ENCODE measurements at regions not wholly inside any gene's neighbourhood (a gene's known extent, or its start where the extent isn't known, plus 50 kb on each side); places are given as distances from the start of the nearest gene placed in this dataset.
"Not testable (repeated sequence)": the region's sequence is repeated elsewhere in the genome, so short reads cannot be mapped to it uniquely, and the experiment has no call there.

DNA sequence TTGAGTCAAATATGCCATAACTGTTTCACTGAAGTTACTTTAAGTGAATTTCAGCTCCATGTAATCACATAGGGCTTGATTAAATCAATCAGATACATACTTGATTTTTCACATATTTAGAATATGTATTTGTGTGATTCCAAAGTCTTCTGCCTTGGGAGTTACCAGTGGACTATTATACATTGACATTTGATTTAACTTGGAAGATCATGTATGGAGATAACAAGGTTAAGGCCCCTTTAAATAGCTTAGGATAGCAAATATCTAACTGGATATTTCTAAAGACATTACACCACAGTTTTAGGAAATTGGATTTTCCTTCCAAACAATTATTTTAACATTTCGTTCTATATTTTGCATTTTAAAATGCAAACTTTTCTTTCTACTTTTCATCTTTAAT lies 405.0 kb downstream of the RAP2B start:
- DNase-seq, result no peak

DNA sequence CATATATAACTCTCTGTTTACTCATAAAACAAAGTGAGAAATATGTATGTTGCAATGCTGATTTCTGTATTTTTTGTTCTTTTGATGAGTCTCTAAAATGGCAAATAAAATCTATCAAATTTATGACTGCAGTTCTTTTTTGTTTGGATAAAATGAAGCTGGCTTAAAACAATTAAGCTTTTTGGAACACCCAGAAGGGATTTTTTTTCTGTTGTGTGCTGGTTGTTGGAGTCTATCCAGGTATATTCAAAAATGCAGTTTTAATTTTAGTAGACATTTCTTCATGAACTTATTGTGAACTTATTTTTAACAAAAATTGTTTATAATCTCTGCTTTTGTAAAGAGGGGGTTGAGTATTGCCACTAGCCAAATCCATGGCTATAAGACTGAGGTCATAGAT lies 405.5 kb downstream of the RAP2B start:
- DNase-seq, result no peak

- not testable (repeated sequence) for DNase-seq
Observed at GRCh38 chr3:153570481-153570880, 408.5 kb downstream of the RAP2B start.

GRCh38 chr3:153572165-153572564 lies 410.1 kb downstream of the RAP2B start:
- DNase-seq, result no peak

DNA sequence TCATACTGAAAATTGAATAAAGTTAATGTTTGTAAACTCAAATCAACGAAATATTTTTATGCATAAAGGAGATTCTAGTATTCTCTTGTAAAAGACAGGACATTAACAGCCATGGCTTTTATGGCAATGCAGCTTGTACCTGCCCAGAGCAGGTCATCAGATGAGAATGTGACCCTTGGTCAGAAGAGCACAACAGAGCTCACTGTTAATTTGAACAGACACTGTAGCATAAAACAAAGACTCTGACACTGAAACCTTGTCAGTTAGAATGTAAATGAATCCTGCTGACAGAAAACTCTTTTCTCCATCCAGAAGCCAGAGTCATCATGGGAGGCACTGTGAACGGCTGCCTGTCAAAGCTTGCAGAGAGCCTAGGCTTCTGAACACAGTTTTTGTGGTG lies 410.6 kb downstream of the RAP2B start:
- DNase-seq, result no peak

DNA sequence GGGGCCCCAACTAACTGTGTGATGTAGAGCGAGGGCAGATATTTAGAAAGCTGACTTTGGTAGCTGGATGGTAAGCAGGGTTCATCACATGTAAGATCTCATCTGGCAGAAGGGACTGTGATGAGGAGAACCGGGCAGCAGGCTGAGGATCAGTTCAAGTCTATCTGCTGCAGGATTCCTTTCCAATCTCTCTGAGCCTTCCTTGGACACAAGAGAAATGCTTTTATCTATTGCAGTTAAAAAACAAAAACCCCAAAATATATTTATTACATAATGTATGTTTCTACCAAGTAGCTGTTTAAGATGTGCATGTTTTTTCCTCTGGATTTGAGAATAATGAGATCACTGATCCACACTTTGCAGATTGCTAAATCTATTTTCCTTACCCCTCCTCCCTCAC lies 411.5 kb downstream of the RAP2B start:
- no peak for DNase-seq

GRCh38 chr3:153574445-153574844 lies 412.4 kb downstream of the RAP2B start:
- no peak for DNase-seq

DNA sequence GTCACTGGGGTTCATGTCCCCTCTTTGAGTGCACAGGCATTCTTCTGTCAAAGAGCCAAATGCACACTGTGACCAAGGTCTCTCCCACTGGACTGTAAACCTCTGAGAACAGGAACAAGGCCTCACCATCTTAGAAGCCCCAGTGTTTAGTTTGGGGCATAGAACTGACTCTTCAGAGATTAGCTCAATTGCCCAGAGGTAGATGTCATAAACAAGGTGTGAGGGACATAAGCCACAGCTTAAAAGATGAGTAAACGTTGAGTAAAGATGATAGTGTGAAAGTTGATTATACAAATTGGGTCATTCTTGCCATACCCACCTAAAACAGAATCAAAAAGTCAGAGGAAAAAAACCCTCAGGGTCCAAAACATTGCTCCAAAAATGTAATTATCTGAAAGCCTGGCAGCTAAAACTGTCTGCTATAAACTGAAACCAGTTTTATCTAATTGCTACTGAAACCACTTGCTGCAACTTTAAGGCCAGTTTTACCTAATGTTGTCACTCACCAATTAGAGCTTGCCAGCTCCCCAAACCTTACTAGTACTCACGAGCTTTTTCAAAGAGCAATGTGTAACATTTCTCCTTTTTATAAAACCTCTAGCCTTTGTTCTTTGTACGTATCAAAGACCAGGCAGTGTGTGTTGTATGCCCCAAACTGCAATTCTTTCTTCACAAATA lies 415.2 kb downstream of the RAP2B start:
- no peak for DNase-seq

GRCh38 chr3:153578046-153578445 lies 416.0 kb downstream of the RAP2B start:
- DNase-seq, result no peak

DNA sequence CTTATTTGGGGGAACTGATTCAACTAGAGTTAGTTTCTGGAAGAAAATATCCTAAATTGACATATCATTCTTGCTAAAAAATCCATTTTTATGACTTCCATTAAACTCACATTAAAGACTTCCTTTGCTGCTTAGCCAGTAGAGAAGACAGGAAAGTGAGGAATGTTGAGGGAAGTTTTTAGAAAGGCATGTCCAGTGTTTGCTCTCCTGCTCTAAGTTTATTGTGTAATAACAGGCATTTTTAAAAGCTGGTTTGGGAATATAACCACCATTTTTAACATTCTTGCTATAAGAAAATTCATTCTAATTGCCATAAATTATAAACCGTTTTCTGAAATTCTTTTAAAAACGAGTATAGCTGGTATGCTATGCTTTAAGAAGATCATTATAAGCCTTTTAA lies 428.0 kb downstream of the RAP2B start:
- no peak for DNase-seq

DNA sequence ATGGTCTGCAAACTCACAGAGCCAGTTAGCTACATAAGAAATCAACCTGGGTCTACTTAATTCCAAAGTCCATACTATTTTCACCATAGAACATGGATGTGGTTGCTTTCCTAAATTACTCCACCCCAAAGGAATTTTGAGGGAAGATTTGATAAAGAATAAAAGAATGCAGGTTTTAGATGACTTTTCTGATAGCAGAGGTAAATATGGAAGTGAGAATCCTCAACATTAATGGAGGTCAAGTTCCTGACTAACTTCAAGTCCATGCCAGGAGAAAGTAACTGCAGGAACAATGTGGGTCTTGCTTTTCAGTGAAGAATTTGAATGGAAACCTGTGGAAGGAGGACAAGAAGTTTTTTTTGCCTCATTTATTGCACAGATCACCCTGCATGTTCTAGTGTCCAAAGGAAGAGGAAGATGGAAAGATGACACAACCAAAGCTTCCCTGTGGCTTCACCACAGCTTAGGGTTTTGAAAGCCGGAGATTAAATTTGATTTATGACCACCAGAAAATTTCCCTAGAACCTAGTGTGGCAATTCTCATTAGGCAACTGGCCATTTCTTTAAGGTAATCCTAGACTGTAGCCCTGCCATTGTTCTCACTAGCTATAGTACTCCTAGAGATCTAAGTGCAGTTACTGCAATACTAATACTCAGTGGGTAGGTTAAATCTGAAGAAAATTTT lies 429.7 kb downstream of the RAP2B start:
- DNase-seq, result no peak

GRCh38 chr3:153595186-153595815 lies 433.3 kb downstream of the RAP2B start:
- DNase-seq, result peak in 1 of 2 donors; percentile 29

DNA sequence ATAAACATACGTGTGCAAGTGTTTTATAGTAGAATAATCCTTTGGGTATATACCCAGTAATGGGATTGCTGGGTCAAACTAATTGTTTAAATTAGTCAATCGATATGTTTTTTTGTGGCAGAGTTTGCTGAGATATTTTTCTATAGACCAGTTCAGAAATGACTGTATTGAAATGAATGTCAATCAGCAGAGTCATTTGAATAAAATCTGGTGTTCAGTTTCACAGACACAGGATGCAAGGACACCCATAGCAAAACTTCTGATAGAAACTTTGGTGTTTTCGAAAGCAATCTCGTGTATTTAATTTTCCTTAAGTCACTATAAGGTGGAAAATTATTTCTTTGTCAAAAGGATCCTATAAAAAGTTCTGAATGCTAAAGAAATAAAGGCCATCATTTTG lies 434.4 kb downstream of the RAP2B start:
- no peak for DNase-seq

DNA sequence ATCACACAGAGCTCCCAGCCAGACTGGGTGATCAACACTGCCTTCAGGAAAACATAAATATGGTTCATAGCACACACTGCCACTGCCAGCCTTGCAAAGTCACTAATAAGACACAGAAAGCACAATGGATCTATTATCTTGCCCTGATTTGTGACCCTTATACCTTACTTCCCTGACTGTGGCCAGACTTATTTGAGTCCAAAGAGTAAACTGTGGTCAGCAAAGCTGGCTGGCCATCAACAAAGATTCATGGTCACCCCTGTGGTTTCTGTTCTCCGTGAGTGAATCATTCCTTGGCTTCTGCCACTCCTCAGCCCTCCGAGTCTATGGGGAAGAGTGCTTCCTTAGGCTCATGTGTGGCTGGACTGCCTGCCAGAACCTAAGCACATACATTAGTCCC lies 437.7 kb downstream of the RAP2B start:
- DNase-seq, result no peak

- no peak for DNase-seq
Observed at GRCh38 chr3:153600896-153601295, 438.9 kb downstream of the RAP2B start.

DNA sequence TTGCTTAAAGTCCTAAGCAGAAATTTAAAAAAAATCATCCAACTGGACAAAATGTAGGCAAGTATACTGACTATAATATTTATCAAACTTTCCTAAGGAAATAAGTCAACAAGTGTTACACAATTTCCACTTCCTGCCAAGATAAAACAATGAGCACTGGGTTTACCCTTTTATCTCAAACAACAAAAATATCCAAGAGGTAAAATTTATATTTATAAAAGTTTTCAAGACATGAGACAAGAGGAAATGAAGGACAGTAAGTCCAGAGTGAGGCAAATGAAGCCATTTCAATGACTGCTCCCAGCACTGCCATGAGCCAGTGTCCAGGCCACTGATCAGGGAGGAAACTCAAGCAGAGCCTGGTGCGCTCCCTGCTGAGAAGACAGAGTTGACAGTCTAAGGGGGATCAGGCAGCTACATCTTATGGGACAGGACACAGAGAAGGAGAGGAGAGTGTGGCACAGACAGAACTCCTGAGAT lies 439.4 kb downstream of the RAP2B start:
- DNase-seq, result no peak

DNA sequence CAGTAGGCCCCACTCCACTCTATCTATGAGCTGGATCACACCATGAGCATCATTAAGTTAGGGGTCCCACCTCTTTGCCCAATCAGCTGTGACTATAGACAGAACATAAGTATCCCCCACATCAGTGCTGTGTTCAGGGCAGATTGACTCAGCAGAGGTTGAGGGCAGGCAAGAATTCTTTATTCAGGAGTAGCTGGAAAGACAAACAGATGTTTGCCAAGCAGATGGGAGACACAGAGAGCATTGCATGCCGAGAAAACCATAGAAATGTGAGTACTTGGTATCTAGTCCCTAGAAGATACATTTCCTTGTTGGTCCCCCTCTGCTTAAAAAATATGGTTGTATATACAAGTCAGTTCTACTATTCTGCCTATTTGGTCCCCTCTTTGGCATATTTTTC lies 440.8 kb downstream of the RAP2B start:
- no peak for DNase-seq

DNA sequence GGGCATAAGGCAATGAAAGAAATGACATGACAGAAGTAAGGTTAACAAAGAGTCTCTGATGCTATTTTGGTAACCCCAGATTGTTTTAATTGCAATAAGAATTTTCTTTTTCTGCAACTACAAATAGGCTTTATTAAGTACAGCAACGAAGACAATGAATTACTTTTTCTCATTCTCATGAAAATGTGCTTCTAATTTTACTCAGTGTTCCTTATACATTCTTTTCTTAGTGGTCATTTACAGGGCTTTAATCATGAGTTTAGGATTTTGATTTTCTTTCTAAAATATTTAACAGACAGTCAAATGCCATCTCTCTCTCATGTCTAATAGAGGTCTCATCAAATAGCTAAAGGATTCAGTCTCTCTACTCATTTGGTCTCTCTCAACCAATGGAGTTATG lies 452.1 kb downstream of the RAP2B start:
- DNase-seq, result no peak

GRCh38 chr3:153614563-153614962 lies 452.5 kb downstream of the RAP2B start:
- DNase-seq, result no peak

DNA sequence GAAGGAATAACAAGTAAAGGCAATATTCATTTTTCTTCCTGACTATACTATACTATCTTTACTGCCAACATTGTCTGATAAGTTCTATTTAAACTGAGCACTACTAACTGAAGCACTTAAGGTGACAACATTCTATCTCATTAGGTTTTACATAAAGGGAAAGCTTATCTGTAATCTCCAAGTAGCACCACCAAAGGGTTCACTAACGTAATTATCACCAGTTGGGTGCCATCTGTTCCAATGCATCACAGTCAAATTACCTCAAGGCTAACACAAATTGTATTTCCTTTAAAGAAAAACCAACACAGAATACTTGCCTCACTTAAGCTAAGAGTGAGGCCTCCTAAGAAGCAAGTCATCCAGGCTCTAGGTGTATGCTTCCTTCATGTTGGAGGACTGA lies 453.8 kb downstream of the RAP2B start:
- no peak for DNase-seq

DNA sequence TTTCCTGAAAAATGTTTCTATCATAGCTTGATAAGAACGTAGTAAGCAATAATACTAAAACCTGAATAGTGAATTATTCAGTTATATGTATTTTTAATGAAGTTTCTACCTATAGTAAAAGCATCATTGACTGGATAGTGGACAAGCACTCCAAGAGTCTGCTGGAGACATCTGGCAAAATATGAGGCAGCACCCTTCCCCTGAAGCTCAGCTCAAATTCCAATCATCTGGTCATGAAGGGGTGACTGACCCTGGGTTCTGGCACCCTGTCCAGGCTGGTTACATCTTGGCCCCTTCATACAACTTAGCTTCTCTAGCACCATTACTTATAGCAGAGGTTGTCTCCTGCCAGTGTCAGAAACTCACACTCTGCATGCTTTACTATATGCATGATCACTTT lies 455.4 kb downstream of the RAP2B start:
- no peak for DNase-seq

DNA sequence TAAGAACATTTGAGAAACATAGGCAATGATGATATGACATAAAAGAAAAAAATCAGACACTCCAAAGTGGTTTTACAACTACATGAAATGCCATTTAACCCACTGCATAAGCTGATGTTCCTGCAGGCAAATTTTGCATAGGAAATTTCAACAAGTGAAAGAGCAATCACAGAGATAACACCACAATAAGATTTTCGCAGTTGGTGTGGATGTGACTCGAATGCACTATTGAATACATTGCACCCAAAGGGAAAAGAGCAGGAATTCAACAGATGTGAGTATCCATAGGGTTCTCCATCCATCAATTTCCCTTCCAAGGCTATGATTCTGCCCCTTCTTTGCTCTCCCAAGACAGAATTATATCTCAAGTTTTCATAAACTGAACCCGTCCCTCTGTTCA lies 456.1 kb downstream of the RAP2B start:
- no peak for DNase-seq

GRCh38 chr3:153619268-153619667 lies 457.2 kb downstream of the RAP2B start:
- DNase-seq, result no peak

- DNase-seq, result peak in 1 of 2 donors; percentile 43
Observed at GRCh38 chr3:153621953-153622352, 459.9 kb downstream of the RAP2B start.
